ENCODE measurements at regions not wholly inside any gene's neighbourhood (a gene's known extent, or its start where the extent isn't known, plus 50 kb on each side); places are given as distances from the start of the nearest gene placed in this dataset.

GRCh38 chr4:57460967-57461366 is 350.8 kb upstream of the IGFBP7 start:
- H3K4me3 ChIP-seq, result no peak overlapping the region
- H3K9me3 ChIP-seq, result no peaks in the 10 kb centered on the region
- ATAC-seq (no peak), DNase-seq (no peak)
- H3K4me1 ChIP-seq (ENCODE audit: low read depth), result no peaks in the 10 kb centered on the region
- H3K36me3 ChIP-seq (ENCODE audit: low read depth), result no peaks in the 10 kb centered on the region
- TF ChIP-seq CTCF (IDR thresholded peaks at IDR 0.05), result no peak
- intact Hi-C loops (cut with DNase I, micrococcal nuclease), result no loop called here

- intact Hi-C loops (cut with DNase I, micrococcal nuclease), result no loop called here
- Histone ChIP-seq H3K36me3 (ENCODE audit: low read depth) (no peaks in the 10 kb centered on the region), H3K4me3 (no peak overlapping the region), H3K4me1 (ENCODE audit: low read depth) (no peaks in the 10 kb centered on the region), H3K9me3 (no peaks in the 10 kb centered on the region)
- TF ChIP-seq CTCF (IDR thresholded peaks at IDR 0.05), result no peak
- no peak for DNase-seq
- ATAC-seq, result no peak
Observed at GRCh38 chr4:57448901-57449300, 338.7 kb upstream of the IGFBP7 start.

GRCh38 chr4:57448452-57448851 is 338.3 kb upstream of the IGFBP7 start:
- Histone ChIP-seq H3K9me3 (no peaks in the 10 kb centered on the region), H3K36me3 (ENCODE audit: low read depth) (no peaks in the 10 kb centered on the region), H3K4me1 (ENCODE audit: low read depth) (no peaks in the 10 kb centered on the region), H3K4me3 (no peak overlapping the region)
- DNase-seq (no peak), ATAC-seq (no peak)
- no peak for TF ChIP-seq CTCF (IDR thresholded peaks at IDR 0.05)
- intact Hi-C loops (cut with DNase I, micrococcal nuclease), result no loop called here

DNA sequence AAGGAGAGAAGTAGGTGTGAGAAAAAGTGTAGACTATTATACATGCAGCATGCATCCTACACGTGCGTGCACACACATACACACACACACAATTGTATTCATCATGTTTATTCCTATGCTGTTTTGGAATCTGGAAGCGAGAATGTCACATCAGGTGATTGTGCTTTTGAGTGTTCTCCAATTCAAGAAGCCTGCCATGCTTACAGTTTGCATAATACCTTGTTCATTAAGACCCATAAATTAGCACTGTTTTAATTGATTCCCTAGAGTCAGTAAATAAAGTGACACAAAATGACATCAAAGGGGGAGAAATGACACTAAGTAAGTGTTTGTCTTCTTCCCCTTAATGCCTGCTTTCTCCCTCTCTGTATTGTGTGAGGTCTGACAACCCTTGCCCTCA is 336.1 kb upstream of the IGFBP7 start:
- ATAC-seq, result no peak
- Histone ChIP-seq H3K9me3 (no peaks in the 10 kb centered on the region), H3K4me3 (no peak overlapping the region), H3K36me3 (ENCODE audit: low read depth) (no peaks in the 10 kb centered on the region), H3K4me1 (ENCODE audit: low read depth) (no peaks in the 10 kb centered on the region)
- DNase-seq, result no peak
- TF ChIP-seq CTCF (IDR thresholded peaks at IDR 0.05), result no peak
- intact Hi-C loops (cut with DNase I, micrococcal nuclease), result no loop called here

DNA sequence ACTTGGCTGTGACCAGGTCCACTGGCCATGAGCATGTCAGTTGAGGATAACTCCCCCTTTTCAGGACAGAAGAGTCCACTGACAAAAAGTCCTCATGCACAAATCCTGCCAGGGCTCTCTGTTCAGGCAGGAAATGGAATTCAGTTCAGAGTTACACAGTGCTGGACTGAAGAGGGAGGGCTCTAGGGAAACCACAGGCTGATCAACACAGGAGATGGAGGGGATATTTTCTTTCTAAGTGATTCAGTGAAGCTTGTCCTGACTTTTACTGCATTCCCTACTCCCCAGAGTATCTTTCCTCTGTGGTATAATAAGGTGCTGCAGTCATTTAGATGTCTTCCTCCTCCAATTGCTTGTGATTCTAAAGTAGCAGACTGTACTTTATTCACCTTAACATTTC is 335.5 kb upstream of the IGFBP7 start:
- DNase-seq (no peak), ATAC-seq (no peak)
- no peaks in the 10 kb centered on the region for H3K9me3 ChIP-seq
- intact Hi-C loops (cut with DNase I, micrococcal nuclease), result no loop called here
- TF ChIP-seq CTCF (IDR thresholded peaks at IDR 0.05), result no peak
- no peaks in the 10 kb centered on the region for H3K36me3 ChIP-seq (ENCODE audit: low read depth)
- no peak overlapping the region for H3K4me3 ChIP-seq
- H3K4me1 ChIP-seq (ENCODE audit: low read depth), result no peaks in the 10 kb centered on the region

- H3K4me3 ChIP-seq, result no peak overlapping the region
- intact Hi-C loops (cut with DNase I, micrococcal nuclease), result no loop called here
- H3K9me3 ChIP-seq, result no peaks in the 10 kb centered on the region
- no peaks in the 10 kb centered on the region for H3K4me1 ChIP-seq (ENCODE audit: low read depth)
- DNase-seq (no peak), ATAC-seq (no peak)
- no peak for TF ChIP-seq CTCF (IDR thresholded peaks at IDR 0.05)
- H3K36me3 ChIP-seq (ENCODE audit: low read depth), result no peaks in the 10 kb centered on the region
Observed at GRCh38 chr4:57444671-57445070, 334.5 kb upstream of the IGFBP7 start.

Measured in mucosa of descending colon (tissue), 3 donors.